HG03342 (cell line): ENCODE measurements at regions not wholly inside any gene's neighbourhood (a gene's known extent, or its start where the extent isn't known, plus 50 kb on each side); places are given as distances from the start of the nearest gene placed in this dataset.

Source experiments
- ATAC-seq: cut with Tn5 transposase; IDR thresholded peaks from one replicate; pipeline ENCODE4 v1.9.1; 2021; ENCODE audit warnings: mild to moderate bottlenecking, moderate library complexity; ENCODE audit not compliant: unreplicated experiment

- no peak for ATAC-seq
Measured at GRCh38 chr6:40082278-40083043, 148.2 kb upstream of the MOCS1 start.

GRCh38 chr6:40077736-40078135 lies 143.5 kb upstream of the MOCS1 start:
- no peak for ATAC-seq

GRCh38 chr6:40077315-40077714 lies 143.1 kb upstream of the MOCS1 start:
- no peak for ATAC-seq

- no peak for ATAC-seq
Measured at GRCh38 chr6:40075056-40075590, 140.9 kb upstream of the MOCS1 start.

- ATAC-seq, result no peak
Measured at GRCh38 chr6:40074306-40075055, 140.2 kb upstream of the MOCS1 start.

GRCh38 chr6:40066372-40066771 lies 132.1 kb upstream of the MOCS1 start:
- ATAC-seq, result no peak

GRCh38 chr6:40056865-40057264 lies 122.6 kb upstream of the MOCS1 start:
- no peak for ATAC-seq

- ATAC-seq, result no peak
Measured at GRCh38 chr6:40054602-40055001, 120.3 kb upstream of the MOCS1 start.

GRCh38 chr6:40054186-40054585 lies 119.9 kb upstream of the MOCS1 start:
- no peak for ATAC-seq

GRCh38 chr6:40049128-40049527 lies 114.9 kb upstream of the MOCS1 start:
- no peak for ATAC-seq

GRCh38 chr6:40044196-40044595 lies 109.9 kb upstream of the MOCS1 start:
- no peak for ATAC-seq

GRCh38 chr6:40042232-40042631 lies 108.0 kb upstream of the MOCS1 start:
- no peak for ATAC-seq

- no peak for ATAC-seq
Measured at GRCh38 chr6:40039042-40039441, 104.8 kb upstream of the MOCS1 start.

- no peak for ATAC-seq
Measured at GRCh38 chr6:40038626-40039025, 104.4 kb upstream of the MOCS1 start.

GRCh38 chr6:40037271-40037670 lies 103.0 kb upstream of the MOCS1 start:
- ATAC-seq, result no peak

- ATAC-seq, result no peak
Measured at GRCh38 chr6:40036186-40036585, 101.9 kb upstream of the MOCS1 start.

GRCh38 chr6:40028449-40028848 lies 94.2 kb upstream of the MOCS1 start:
- ATAC-seq, result no peak

GRCh38 chr6:40022867-40023266 lies 88.6 kb upstream of the MOCS1 start:
- no peak for ATAC-seq

- ATAC-seq, result no peak
Measured at GRCh38 chr6:40020166-40020565, 85.9 kb upstream of the MOCS1 start.

- ATAC-seq, result no peak
Measured at GRCh38 chr6:40015530-40015929, 81.3 kb upstream of the MOCS1 start.

GRCh38 chr6:40011844-40012243 lies 77.6 kb upstream of the MOCS1 start:
- ATAC-seq, result no peak

- ATAC-seq, result no peak
Measured at GRCh38 chr6:40000964-40001515, 66.8 kb upstream of the MOCS1 start.
